ENCODE measurements at regions not wholly inside any gene's neighbourhood (a gene's known extent, or its start where the extent isn't known, plus 50 kb on each side); places are given as distances from the start of the nearest gene placed in this dataset.

- H4K20me1 ChIP-seq (ENCODE audit: insufficient read depth), result no peaks in the 10 kb centered on the region
- H3K4me2 ChIP-seq, result no peak overlapping the region
- no peak overlapping the region for H2AFZ ChIP-seq (ENCODE audit: low read depth)
- H3K4me1 ChIP-seq (ENCODE audit: low read depth, poor library complexity, severe bottlenecking), result no peaks in the 10 kb centered on the region
- no peaks in the 10 kb centered on the region for H3K36me3 ChIP-seq (ENCODE audit: insufficient read depth)
- no peak for TF ChIP-seq CTCF (conservative IDR thresholded peaks at IDR 0.05; ENCODE audit: low read depth, low read length)
- no peak overlapping the region for H3K4me3 ChIP-seq (IDR thresholded peaks at IDR 0.05; ENCODE audit: insufficient read depth, low read depth, low read length)
- no peaks in the 10 kb centered on the region for H3K79me2 ChIP-seq (ENCODE audit: insufficient read depth, low read depth)
- H3K9ac ChIP-seq, result no peak overlapping the region
- no peaks in the 10 kb centered on the region for H3K27me3 ChIP-seq (ENCODE audit: insufficient read depth, low read depth)
- H3K27ac ChIP-seq, result no peak overlapping the region
These were observed 204.6 kb downstream of the GLI2 start for GRCh38 chr2:120940319-120940696.

- Histone ChIP-seq H2AFZ (ENCODE audit: low read depth) (no peak overlapping the region), H3K4me3 (IDR thresholded peaks at IDR 0.05; ENCODE audit: insufficient read depth, low read depth, low read length) (no peak overlapping the region), H4K20me1 (ENCODE audit: insufficient read depth) (no peaks in the 10 kb centered on the region), H3K27ac (no peak overlapping the region), H3K4me2 (no peak overlapping the region), H3K27me3 (ENCODE audit: insufficient read depth, low read depth) (no peaks in the 10 kb centered on the region), H3K9ac (no peak overlapping the region), H3K79me2 (ENCODE audit: insufficient read depth, low read depth) (no peaks in the 10 kb centered on the region), H3K36me3 (ENCODE audit: insufficient read depth) (no peaks in the 10 kb centered on the region), H3K4me1 (ENCODE audit: low read depth, poor library complexity, severe bottlenecking) (no peaks in the 10 kb centered on the region)
- TF ChIP-seq CTCF (conservative IDR thresholded peaks at IDR 0.05; ENCODE audit: low read depth, low read length), result no peak
These were observed 205.1 kb downstream of the GLI2 start for GRCh38 chr2:120940726-120941256.

- Histone ChIP-seq H2AFZ (ENCODE audit: low read depth) (no peak overlapping the region), H3K36me3 (ENCODE audit: insufficient read depth) (no peaks in the 10 kb centered on the region), H3K4me2 (no peak overlapping the region), H3K9ac (no peak overlapping the region), H3K4me3 (IDR thresholded peaks at IDR 0.05; ENCODE audit: insufficient read depth, low read depth, low read length) (no peak overlapping the region), H3K79me2 (ENCODE audit: insufficient read depth, low read depth) (no peaks in the 10 kb centered on the region), H3K27ac (no peak overlapping the region), H3K4me1 (ENCODE audit: low read depth, poor library complexity, severe bottlenecking) (no peaks in the 10 kb centered on the region), H4K20me1 (ENCODE audit: insufficient read depth) (no peaks in the 10 kb centered on the region), H3K27me3 (ENCODE audit: insufficient read depth, low read depth) (no peaks in the 10 kb centered on the region)
- TF ChIP-seq CTCF (conservative IDR thresholded peaks at IDR 0.05; ENCODE audit: low read depth, low read length), result no peak
These were observed 206.0 kb downstream of the GLI2 start for GRCh38 chr2:120941571-120942120.

GRCh38 chr2:120942658-120943057 is 207.0 kb downstream of the GLI2 start:
- H3K27ac ChIP-seq, result no peak overlapping the region
- no peak overlapping the region for H3K9ac ChIP-seq
- no peaks in the 10 kb centered on the region for H3K79me2 ChIP-seq (ENCODE audit: insufficient read depth, low read depth)
- H3K4me1 ChIP-seq (ENCODE audit: low read depth, poor library complexity, severe bottlenecking), result no peaks in the 10 kb centered on the region
- H3K27me3 ChIP-seq (ENCODE audit: insufficient read depth, low read depth), result no peaks in the 10 kb centered on the region
- no peak overlapping the region for H3K4me3 ChIP-seq (IDR thresholded peaks at IDR 0.05; ENCODE audit: insufficient read depth, low read depth, low read length)
- H3K36me3 ChIP-seq (ENCODE audit: insufficient read depth), result no peaks in the 10 kb centered on the region
- no peak for TF ChIP-seq CTCF (conservative IDR thresholded peaks at IDR 0.05; ENCODE audit: low read depth, low read length)
- no peak overlapping the region for H2AFZ ChIP-seq (ENCODE audit: low read depth)
- no peak overlapping the region for H3K4me2 ChIP-seq
- no peaks in the 10 kb centered on the region for H4K20me1 ChIP-seq (ENCODE audit: insufficient read depth)

Measured in KMS-11 (cell line).